GM18507 (cell line): ENCODE measurements at regions not wholly inside any gene's neighbourhood (a gene's known extent, or its start where the extent isn't known, plus 50 kb on each side); places are given as distances from the start of the nearest gene placed in this dataset.

Source experiments
- DNase-seq: peaks from one replicate; pipeline ENCODE4 v3.0.0; 2011; ENCODE audit warnings: low read depth; ENCODE audit not compliant: insufficient read length; ENCODE audit errors: extremely low spot score
- FAIRE-seq: peaks from 2 replicates; lab custom pipeline; 2011; peaks lifted over from hg19 to GRCh38; lab: Jason Lieb, UNC

- DNase-seq (no peak), FAIRE-seq (no peak)
Observed at GRCh38 chr19:30648866-30649862, 277.0 kb downstream of the ZNF536 start.

GRCh38 chr19:30647891-30648720 is 275.9 kb downstream of the ZNF536 start:
- FAIRE-seq, result no peak
- no peak for DNase-seq

- FAIRE-seq, result no peak
- DNase-seq, result no peak
Observed at GRCh38 chr19:30646806-30647205, 274.6 kb downstream of the ZNF536 start.

- DNase-seq (no peak), FAIRE-seq (no peak)
Observed at GRCh38 chr19:30645946-30646577, 273.9 kb downstream of the ZNF536 start.

- FAIRE-seq, result no peak
Observed at GRCh38 chr19:30640252-30640965, 268.2 kb downstream of the ZNF536 start.

GRCh38 chr19:30638889-30639288 is 266.7 kb downstream of the ZNF536 start:
- DNase-seq (no peak), FAIRE-seq (no peak)

More at GRCh38 chr19:30640252-30640965, 268.2 kb downstream of the ZNF536 start:
- DNase-seq, result no peak

GRCh38 chr19:30637926-30638325 is 265.7 kb downstream of the ZNF536 start:
- DNase-seq (no peak), FAIRE-seq (no peak)

- DNase-seq (no peak), FAIRE-seq (no peak)
Observed at GRCh38 chr19:30634996-30635975, 263.1 kb downstream of the ZNF536 start.

GRCh38 chr19:30634131-30634830 is 262.1 kb downstream of the ZNF536 start:
- FAIRE-seq (no peak), DNase-seq (no peak)

- DNase-seq (no peak), FAIRE-seq (no peak)
Observed at GRCh38 chr19:30631033-30631370, 258.8 kb downstream of the ZNF536 start.

GRCh38 chr19:30630289-30631032 is 258.3 kb downstream of the ZNF536 start:
- no peak for FAIRE-seq
- DNase-seq, result no peak

- DNase-seq (no peak), FAIRE-seq (no peak)
Observed at GRCh38 chr19:30629086-30629485, 256.9 kb downstream of the ZNF536 start.

- no peak for DNase-seq
- FAIRE-seq, result no peak
Observed at GRCh38 chr19:30626626-30626966, 254.4 kb downstream of the ZNF536 start.

GRCh38 chr19:30625947-30626625 is 253.9 kb downstream of the ZNF536 start:
- no peak for FAIRE-seq
- no peak for DNase-seq

GRCh38 chr19:30622276-30622675 is 250.1 kb downstream of the ZNF536 start:
- no peak for FAIRE-seq
- no peak for DNase-seq

- FAIRE-seq (no peak), DNase-seq (no peak)
Observed at GRCh38 chr19:30621326-30621920, 249.2 kb downstream of the ZNF536 start.
